ENCODE measurements at regions not wholly inside any gene's neighbourhood (a gene's known extent, or its start where the extent isn't known, plus 50 kb on each side); places are given as distances from the start of the nearest gene placed in this dataset.

DNA sequence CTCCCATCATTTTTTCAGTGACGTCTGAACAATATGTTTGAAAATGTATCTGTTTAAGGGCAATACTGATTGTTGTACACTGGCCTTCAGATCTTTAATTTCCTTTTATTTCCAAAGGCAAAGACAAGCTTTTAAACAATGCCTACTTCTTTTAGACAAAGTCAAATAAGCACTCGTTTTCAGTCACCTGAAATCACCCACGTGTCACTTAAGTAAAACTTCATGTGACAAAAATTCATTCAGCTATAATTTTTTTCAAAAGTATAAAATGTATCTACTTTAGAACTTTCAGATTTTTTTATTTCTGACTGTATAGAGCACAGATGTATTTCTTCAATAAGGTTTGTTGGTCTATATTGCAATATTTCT is 113.5 kb upstream of the BEND6 start:
- TF ChIP-seq, protein P1, sequence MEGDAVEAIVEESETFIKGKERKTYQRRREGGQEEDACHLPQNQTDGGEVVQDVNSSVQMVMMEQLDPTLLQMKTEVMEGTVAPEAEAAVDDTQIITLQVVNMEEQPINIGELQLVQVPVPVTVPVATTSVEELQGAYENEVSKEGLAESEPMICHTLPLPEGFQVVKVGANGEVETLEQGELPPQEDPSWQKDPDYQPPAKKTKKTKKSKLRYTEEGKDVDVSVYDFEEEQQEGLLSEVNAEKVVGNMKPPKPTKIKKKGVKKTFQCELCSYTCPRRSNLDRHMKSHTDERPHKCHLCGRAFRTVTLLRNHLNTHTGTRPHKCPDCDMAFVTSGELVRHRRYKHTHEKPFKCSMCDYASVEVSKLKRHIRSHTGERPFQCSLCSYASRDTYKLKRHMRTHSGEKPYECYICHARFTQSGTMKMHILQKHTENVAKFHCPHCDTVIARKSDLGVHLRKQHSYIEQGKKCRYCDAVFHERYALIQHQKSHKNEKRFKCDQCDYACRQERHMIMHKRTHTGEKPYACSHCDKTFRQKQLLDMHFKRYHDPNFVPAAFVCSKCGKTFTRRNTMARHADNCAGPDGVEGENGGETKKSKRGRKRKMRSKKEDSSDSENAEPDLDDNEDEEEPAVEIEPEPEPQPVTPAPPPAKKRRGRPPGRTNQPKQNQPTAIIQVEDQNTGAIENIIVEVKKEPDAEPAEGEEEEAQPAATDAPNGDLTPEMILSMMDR (optimal IDR thresholded peaks at IDR 0.05 in 1 of 3, IDR thresholded peaks at IDR 0.05 in 1 of 3, conservative IDR thresholded peaks at IDR 0.05 in 1 of 3; ENCODE audit: extremely low read depth in 1 of 3, insufficient read depth in 2 of 3, low read length in 3 of 3): no peak
- TF ChIP-seq EZH2 (IDR thresholded peaks at IDR 0.05; ENCODE audit: low read length): no peak
